Body of pancreas (tissue), 4 donors: ENCODE measurements at regions not wholly inside any gene's neighbourhood (a gene's known extent, or its start where the extent isn't known, plus 50 kb on each side); places are given as distances from the start of the nearest gene placed in this dataset.

ENCODE experiments used
- POLR2A ChIP-seq, 3 donors: fragments of 450-650 bp; IDR thresholded peaks; one replicate each; pipeline ENCODE4 v1.6.1; 2016; ENCODE audit warnings: antibody characterized with exemption in 3 of 3, mild to moderate bottlenecking in 2 of 3
- TF ChIP-seq, protein P1 (sequence below), 7 experiments: fragments of 450-650 bp in 4 of 7; fragments of 200-600 bp in 3 of 7; sonication (generic) in 3 of 7; IDR thresholded peaks; one replicate each; pipeline ENCODE4 v1.5.1; 2016 to 2019; ENCODE audit warnings: antibody characterized with exemption in 7 of 7

- TF ChIP-seq POLR2A (IDR thresholded peaks at IDR 0.05): no peak
- TF ChIP-seq, protein P1, sequence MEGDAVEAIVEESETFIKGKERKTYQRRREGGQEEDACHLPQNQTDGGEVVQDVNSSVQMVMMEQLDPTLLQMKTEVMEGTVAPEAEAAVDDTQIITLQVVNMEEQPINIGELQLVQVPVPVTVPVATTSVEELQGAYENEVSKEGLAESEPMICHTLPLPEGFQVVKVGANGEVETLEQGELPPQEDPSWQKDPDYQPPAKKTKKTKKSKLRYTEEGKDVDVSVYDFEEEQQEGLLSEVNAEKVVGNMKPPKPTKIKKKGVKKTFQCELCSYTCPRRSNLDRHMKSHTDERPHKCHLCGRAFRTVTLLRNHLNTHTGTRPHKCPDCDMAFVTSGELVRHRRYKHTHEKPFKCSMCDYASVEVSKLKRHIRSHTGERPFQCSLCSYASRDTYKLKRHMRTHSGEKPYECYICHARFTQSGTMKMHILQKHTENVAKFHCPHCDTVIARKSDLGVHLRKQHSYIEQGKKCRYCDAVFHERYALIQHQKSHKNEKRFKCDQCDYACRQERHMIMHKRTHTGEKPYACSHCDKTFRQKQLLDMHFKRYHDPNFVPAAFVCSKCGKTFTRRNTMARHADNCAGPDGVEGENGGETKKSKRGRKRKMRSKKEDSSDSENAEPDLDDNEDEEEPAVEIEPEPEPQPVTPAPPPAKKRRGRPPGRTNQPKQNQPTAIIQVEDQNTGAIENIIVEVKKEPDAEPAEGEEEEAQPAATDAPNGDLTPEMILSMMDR (IDR thresholded peaks at IDR 0.05): no peak
These were observed 51.5 kb upstream of the PRPS1 start for GRCh38 chrX:107576841-107577240.
